Left cardiac atrium (tissue), 4 donors: ENCODE measurements at regions not wholly inside any gene's neighbourhood (a gene's known extent, or its start where the extent isn't known, plus 50 kb on each side); places are given as distances from the start of the nearest gene placed in this dataset.

Experiments
- ATAC-seq, 2 donors: fragments of 200-7000 bp; cut with Tn5 transposase; one replicate each; pipeline ENCODE4 v1.9.1; 2020; ENCODE audit warnings: mild to moderate bottlenecking in 2 of 2, moderate library complexity in 2 of 2
- DNase-seq: peaks from one replicate; pipeline ENCODE4 v3.0.0-alpha.2; 2020
- intact Hi-C, 2 donors: fragments of 100-400 bp; cut with DNase I; formaldehyde crosslinking; loops; one replicate each; pipeline versions ENCODE4 v1.14.1 to v1.15.1; 2022 to 2023
- donor health status: DM: no; HTN: yes; CAD: no.
- donor health status: DM: no; HTN: yes; CAD: no; lungs with severe emphysema.
- donor health status: DM: yes; HTN: yes; CAD: no.
- donor health status: Dilated cardiomyopathy.

DNA sequence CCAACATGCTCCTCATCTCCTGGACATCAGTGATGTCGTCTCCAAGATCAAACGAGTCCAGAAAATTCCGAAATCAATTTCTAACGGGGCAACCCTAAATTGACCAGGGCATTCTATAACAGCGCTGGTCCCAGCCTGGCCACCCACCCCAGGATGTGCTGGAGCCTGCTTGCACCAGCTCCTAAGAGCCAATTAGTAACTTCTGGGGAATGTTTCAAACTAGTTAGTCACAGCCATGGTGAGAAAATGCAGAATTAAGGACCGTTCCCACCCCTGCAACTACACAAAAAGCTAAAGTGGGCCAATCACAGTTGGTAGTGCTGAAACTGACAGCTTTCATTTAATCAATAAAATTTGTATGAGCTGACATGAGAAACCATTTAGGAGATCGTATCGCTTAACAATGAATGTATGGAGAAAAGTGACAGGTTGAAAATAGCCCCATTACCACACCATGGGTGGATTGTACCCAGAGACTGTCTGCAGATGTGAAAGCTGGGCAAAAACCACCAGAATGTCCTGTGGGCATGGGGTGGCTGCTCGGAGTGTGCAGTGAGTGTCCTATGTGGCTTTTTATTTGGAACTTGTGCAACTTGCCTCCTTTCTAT, 165.7 kb upstream of the AFDN start:
- intact Hi-C loops: no loop called here
- DNase-seq (no peak), ATAC-seq (peak in 1 of 2 donors; percentile 45)

DNA sequence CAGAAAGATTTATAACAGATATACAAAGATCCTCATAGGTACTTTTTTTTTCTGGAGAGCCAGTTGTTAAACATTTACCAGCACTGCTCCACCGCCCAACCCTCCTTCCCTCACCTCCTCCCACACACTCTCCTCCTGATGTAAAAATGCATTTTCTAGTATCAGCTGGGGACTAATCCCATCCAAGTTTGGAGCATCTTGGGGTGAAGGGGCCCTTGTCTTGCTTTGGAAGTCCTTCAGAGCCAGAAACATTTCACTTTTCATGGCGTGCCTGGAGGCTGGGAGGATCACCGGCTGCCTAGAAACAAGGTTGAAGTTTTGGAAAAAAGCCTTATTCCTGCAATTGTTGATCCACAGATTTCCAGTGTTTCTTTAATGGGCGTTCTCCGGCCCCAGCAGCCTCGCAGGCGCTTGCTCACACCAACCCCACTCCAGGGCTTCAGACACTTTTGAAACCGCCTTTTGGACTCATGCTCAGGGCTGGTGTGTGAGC, 165.1 kb upstream of the AFDN start:
- intact Hi-C loops: no loop called here
- ATAC-seq (peak in 1 of 2 donors; percentile 82), DNase-seq (peak; percentile 52)

DNA sequence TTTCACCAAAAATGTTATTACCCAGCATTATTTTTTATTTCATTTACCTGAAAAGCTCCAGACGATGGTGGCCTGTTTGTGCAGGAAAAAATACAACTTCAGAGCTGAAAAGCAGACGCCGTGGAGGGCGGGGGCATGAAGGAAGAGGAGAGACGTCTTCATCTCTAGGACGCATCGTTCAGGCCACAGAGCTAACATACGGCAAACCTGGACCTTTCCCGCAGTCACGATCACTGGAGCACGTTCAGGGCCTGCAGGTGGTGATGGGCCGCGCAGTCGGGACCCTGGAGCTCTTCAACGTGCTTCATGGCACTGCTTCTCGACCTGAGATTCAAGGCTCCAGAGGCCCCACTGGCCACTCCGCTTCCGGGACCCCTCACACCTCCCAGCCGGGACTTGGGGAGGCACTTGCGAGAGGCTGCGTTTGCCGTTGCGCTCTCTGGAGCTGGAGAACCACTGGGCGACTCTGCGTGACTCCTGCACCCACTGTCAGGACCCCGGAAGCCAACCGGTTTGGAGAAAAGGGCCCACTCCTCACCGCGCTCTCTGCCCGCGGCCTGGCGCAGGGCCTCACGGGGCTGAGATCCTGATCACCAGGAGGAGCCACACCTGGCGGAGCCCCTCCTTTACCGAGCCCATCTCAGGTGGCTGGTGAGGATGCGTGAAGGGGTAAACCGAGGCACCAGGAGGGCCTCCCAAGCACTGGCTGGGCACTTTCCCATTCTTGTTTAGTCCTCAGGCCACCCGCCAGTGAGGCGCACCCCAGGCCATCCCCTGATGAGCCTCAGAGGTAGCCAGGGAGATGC, 164.4 kb upstream of the AFDN start:
- ATAC-seq (no peak), DNase-seq (no peak)
- intact Hi-C loops: no loop called here

DNA sequence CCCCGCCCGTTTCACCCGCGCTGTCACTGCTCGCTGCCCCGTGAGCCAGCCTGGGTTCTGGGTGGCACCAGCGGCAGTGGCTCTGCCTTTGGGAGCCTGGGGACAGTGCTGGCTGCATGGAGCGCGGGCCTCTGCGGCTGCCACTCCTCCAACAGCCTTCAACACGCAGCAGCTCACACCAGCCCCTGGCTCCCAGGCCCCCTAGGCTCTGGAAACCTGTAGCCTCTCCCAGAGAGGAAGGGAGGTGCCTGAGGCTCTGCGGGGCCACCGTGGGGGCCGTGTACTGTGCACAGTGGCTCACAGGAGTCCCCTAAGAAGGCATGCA, 163.9 kb upstream of the AFDN start:
- ATAC-seq: no peak
- intact Hi-C loops: no loop called here
- DNase-seq: no peak

DNA sequence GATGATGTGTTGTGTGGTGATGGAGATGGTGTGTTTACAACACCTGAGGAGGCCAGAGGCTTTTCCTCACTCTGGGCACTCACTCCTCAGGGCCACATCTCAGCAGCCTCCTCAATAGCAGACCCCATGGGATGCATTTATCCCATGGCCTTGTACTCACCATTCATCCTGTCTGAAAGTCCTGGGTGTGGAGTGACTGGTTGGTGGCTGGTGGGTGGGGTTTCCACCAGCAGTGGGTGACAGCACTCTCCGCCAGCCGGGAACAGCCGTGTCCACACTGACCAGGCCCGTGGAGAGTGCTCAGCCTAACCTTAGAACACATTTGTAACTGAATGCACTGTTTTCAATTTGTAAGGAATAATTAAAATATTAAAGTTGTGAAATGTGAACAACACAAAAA, 163.4 kb upstream of the AFDN start:
- DNase-seq (no peak), ATAC-seq (no peak)
- intact Hi-C loops: no loop called here

DNA sequence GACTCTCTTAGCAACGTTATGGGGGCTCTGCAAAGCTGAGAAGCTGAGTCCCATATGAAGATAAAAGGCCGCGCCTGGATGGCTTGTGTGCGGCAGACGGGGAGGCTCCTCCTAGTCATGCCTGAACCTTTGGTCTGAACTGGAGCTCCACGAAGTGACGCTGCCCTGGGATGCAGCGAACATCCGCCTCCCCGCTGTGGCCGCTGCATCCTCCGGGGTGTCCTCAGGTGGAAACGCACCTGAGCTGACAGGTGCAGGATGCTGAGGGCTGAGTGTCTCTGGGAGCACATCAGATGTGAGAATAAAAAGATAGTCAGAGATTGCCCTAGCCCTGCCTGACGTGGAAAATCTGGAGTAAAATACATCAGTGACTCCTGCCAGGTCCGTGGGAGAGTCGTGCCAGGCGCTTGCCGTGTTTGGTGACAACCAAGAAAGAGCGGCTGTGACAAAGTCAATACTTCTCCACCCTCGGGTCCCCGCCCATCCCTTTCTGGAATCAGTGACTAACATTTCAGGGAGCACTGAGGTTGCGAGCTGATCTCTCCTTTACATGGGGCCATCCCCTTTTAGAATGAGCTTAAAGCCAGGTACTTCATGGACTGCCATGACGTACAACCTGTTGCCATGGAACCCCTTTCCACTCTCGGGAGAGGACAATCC, 162.8 kb upstream of the AFDN start:
- intact Hi-C loops: no loop called here
- no peak for ATAC-seq

DNA sequence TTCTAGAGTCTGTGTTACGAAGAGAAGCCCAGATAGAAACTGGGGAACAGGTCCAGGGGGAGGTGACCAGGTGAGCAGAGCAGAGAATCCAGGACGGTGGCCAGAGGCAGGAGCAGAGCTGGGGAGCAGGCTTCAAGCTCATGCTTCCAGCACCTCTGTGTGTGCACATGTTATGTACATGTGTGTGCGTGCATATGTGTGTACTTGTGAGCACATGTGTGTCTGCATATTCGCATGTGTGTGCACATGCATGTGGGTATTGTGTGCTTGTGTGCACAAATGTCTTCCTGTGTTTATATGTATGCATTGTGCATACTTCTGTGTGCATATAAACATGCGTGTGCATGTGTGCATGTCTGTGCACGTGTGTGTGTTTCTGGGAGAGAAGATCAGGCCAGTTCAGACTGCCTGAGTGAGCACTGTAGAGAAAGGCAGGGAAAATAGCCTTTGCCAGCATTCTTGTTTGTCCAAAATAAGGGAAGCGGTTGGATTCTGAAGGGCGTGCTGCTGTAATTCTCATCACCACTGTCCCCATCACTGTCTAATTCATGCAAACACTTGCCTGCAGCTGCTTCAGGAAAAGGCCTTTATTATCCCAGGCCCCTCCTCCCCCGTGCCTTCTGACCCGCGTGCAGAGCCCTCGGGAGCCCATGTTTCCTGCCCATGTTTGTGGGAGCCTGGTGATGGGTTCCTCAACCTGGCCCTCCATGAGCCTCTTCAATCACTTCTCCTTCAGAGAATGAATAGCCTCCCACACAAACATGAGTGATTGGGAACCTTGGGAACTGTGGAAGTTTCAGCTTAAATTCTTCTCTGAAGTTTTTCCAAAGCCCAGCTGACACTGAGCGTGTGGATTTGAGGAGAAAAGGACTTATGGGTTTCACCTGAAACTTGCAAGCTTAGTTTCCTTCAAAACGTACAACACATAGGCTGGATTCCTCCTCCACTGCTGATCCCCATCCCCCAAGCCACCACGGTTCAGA, 161.7 kb upstream of the AFDN start:
- intact Hi-C loops: loop anchor here in 1 of 2 donors (5.0 kb wide), 1 partner anchor 173 kb away; no protein-coding TSS in a partner anchor
- ATAC-seq (no peak), DNase-seq (no peak)

More for the DNA sequence above, 162.8 kb upstream of the AFDN start:
- DNase-seq: no peak

DNA sequence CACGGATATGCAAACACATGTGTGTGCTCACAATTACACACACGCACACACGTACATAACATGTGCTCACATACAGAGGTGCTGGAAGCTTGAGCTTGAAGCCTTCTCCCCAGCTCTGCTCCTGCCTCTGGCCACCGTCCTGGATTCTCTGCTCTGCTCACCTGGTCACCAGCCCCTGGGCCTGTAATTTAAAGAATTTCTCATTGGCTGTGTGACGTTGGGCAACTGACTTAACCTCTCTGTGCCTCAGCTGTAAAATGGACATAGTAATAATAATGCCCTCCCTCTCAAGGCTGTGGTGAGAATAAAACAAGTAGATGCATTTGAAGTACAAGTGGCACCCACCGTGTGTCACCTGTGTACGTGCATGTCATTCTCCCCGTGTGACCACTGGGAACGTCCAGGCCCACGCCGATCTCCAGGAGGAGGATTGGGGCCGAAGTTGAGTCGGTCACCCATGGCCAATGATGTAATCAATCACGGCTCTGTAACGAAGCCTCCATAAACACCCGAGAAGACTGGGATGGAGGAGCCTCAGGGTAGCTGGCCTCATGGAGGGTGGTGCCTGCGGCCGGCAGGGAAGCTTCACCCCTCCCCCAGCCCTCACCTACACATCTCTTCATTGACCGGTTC, 160.9 kb upstream of the AFDN start:
- ATAC-seq (no peak), DNase-seq (no peak)
- intact Hi-C loops: loop anchor here in 1 of 2 donors (5.0 kb wide), 1 partner anchor 174 kb away; no protein-coding TSS in a partner anchor

DNA sequence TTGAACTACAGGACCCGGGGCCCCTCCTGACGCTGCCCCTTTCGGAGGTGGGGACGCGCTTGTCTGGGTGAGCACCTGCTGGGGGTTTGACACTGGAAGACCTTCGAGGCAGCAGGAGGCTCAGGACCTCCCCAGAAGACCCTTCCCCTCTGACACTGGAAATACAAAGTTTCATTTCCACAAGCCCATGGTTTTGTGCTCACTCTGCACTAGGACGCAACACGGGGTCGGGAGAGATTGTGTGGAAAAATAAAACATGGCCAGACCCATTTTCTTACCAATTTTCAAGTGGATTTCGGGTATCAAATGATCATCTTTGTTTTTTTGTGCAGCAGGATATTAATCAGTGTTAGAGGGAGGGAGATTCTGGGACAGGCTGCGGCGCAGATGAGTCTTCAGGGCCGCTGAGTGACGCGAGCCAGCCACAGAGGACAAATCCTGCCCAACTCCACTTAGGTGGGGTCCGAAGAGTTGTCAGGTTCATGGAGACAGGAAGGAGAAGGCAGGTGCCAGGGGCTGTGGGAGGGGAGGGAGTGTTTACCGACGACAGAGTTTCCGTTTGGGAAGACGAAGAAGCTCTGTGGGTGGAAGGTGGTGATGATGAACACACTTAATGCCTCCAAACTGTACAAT, 160.0 kb upstream of the AFDN start:
- ATAC-seq: no peak
- DNase-seq: no peak
- intact Hi-C loops: loop anchor here in 1 of 2 donors (5.0 kb wide), 1 partner anchor 174 kb away; no protein-coding TSS in a partner anchor

DNA sequence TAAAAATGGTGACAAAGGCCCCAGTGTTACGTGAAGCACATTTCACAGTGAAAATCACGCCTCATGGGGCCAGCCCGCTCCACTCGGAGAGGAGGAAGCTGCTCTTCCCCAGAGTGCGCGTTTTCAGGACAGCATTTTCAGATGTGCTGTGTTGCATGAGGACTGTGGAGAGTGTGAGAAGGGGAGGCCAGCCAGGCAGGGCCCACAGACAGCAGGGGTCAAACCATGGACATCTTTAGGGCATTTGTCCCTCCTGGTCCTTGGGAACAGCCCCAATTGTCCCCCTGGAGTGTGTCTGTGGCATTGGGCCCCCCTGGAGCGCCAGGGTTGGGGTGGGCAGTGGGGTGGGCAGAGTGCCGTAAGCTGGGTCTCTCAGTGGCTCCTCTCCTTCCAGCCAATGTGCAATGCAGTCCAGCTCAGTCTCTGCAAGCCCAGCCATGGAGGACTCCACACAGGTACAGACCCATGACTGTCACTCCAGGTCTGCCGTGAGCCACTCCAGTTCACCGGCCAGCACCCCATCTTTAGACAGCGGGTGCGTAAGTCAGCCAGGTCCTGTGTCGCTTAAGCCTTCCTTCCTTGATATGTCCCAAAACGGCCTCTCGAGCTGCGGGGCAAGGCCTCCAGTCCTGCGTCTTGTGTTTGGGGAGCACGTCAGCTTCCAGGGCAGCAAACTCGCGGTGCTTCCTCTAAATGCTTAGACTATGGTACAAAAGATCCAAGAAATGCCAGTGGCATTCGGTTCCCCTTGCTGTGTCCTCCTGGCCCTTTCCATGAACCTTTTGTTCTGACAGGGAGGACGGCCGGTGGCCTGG, 159.3 kb upstream of the AFDN start:
- intact Hi-C loops: loop anchor here in 1 of 2 donors (5.0 kb wide), 1 partner anchor 175 kb away; no protein-coding TSS in a partner anchor
- DNase-seq: no peak

DNA sequence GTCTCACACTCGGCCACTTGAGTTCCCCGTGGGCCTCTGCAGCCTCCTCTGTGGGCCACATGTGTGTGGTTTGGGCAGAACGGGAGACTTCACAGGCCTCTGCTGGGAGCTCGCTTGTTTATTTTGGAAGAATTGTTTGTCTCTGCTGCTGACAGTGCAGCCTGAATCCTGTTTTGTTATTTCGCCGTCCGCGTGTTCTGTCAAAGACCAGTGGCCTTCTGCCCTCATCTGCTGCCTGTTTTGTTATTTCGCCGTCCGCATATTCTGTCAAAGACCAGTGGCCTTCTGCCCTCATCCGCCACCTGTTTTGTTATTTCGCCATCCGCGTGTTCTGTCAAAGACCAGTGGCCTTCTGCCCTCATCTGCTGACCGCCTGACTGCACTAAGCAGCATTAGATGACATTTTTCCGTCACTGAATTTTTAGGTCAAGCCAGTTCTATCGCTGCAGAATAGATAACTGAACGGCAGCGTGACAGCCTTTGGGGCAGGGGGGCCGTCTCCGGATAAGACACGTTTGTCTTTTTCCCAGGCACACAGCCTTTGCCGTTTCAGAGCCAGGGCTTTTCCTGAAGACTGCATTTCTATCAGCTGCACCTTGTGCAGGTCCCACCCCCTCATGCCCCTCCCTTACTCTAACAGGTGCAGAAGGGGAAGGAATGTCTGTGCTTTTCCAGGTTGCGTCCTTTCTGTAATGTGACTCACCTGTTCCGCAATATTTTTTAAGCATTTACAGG, 158.5 kb upstream of the AFDN start:
- no peak for DNase-seq
- intact Hi-C loops: loop anchor here in 1 of 2 donors (5.0 kb wide), 1 partner anchor 176 kb away; no protein-coding TSS in a partner anchor
- ATAC-seq: peak; percentile 28 to 47

More for the DNA sequence above, 159.3 kb upstream of the AFDN start:
- ATAC-seq: no peak

DNA sequence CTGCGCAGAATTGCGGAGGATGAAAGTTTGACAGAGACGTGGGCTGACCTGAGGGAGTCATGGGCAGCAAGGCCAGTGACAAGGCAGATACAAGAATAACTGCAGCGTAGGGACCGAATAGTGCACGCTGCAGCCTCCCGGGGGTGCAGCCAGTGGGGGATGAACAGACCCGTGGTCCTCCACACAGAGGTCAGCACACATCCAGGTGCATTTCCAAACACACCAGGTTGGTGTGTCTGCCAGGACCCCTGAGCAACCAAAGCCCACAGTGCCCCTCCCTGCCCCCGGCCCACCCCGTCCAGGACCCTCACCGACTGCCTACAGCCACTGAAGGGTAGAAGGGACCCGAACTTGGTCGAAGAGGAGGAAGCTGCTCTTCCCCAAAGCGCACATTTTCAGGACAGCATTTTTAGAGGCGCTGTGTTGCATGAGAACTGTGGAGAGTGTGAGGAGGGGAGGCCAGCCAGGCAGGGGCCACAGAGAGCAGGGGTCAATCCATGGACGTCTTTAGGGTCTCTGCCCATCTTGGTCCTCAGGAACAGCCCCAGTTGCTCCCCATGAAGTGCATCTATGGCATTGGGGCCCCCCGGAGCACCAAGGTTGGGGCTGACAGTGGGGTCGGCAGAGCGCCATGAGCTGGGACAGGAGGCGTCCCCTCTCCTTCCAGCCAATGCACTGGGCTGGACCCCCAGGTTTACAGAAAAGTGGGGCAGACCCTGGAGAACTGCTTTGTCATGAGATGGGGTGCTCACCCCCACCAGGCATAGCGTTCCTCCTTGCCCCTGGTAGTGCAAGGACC, 157.8 kb upstream of the AFDN start:
- DNase-seq: no peak
- no peak for ATAC-seq
- intact Hi-C loops: loop anchor here in 1 of 2 donors (5.0 kb wide), 1 partner anchor 177 kb away; no protein-coding TSS in a partner anchor

DNA sequence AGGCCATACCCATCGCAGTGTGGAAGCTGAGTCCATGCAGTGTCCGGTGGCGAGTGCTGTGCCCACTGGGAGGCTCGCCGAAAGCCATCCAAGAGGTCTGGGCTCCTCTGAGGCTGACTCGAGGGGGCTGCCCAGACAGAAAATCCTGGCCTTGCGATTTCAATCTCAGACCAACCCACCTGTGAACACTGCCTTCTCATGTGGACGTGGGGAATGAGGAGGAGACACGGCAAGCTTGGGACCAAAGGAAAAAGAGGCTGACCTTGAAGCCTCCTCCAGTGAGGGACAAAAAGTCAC, 157.2 kb upstream of the AFDN start:
- intact Hi-C loops: loop anchor here in 1 of 2 donors (5.0 kb wide), 1 partner anchor 177 kb away; no protein-coding TSS in a partner anchor
- ATAC-seq: peak in 1 of 2 donors; percentile 6
- DNase-seq: no peak

DNA sequence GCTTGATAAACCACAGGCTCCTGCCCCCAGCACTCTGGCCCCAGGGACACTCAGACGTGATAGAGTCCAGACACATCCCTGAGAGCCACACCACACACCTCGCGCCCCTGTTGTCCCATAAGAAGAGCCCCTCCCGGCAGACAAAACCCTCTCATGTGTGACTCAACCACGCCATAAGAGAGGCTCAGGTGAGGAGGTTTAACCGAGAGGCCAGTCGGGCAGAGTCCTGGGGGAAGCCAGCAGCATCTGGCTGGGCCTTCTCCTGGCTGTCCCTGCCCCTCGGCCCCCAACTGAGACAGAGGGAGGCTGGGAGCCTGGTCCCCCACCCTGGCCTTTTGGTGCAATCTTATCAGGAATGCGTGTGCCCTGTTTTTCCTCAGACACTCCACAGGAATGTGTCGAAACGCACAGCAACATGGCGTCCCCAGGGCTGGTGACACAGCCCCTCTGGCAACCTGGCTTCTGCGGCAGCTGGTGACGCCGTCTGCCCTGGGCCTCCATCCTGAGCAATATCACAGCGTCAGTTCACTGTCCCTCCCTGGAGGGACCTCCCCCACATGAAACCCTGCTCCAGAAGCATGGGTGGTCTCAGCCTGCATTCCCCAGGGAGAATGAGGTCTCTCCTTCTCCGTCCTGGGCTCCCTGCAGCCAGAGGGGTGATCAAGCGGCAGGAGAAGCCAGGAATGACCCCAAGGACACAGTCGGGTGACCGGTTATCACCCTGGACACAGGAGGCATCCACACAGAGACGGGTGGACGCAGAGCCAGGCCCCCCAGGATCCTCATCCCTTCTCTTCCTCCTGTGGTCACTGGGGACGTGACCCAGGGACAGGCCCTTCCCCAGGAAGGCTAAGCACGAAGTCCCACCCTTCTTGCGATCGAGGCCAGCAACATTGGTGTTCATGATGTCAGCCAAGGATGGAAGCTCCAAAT, 156.6 kb upstream of the AFDN start:
- DNase-seq (no peak), ATAC-seq (peak; percentile 39 to 52)
- intact Hi-C loops: loop anchor here in 1 of 2 donors (5.0 kb wide), 1 partner anchor 178 kb away; no protein-coding TSS in a partner anchor
